ENCODE measurements at regions not wholly inside any gene's neighbourhood (a gene's known extent, or its start where the extent isn't known, plus 50 kb on each side); places are given as distances from the start of the nearest gene placed in this dataset.

DNA sequence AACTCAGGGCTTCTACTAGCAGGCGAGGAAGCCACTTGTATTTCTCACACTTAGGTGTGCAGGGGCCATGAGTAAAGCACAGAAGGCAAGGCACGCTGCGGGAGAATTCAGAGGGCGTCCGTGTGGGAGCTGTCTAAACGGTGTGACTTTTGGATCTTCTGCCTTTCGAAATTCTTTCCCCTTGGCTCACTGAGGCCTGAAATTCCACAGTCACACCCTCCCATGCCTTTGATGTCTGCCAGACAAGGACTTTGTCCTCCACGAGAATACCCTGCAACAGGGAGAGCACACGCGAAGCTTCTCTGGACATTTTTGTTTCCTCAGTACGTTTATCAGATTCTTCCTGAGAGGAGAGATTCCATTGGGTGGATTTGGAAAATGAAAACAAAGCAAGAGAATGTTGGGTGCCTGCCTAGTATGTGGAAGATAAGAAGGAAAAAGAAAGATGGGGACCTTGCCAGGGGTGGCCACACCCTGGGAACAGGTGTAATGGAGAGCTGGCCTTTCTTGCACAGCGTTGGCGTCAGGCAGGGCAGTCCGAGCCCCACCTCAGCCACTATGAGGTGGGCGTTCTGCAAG is 235.7 kb downstream of the MYLK4 start:
- TF ChIP-seq, protein P1, sequence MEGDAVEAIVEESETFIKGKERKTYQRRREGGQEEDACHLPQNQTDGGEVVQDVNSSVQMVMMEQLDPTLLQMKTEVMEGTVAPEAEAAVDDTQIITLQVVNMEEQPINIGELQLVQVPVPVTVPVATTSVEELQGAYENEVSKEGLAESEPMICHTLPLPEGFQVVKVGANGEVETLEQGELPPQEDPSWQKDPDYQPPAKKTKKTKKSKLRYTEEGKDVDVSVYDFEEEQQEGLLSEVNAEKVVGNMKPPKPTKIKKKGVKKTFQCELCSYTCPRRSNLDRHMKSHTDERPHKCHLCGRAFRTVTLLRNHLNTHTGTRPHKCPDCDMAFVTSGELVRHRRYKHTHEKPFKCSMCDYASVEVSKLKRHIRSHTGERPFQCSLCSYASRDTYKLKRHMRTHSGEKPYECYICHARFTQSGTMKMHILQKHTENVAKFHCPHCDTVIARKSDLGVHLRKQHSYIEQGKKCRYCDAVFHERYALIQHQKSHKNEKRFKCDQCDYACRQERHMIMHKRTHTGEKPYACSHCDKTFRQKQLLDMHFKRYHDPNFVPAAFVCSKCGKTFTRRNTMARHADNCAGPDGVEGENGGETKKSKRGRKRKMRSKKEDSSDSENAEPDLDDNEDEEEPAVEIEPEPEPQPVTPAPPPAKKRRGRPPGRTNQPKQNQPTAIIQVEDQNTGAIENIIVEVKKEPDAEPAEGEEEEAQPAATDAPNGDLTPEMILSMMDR (conservative IDR thresholded peaks at IDR 0.05) = no peak
- TF ChIP-seq EZH2 (IDR thresholded peaks at IDR 0.05; ENCODE audit: low read depth) = no peak
